ENCODE measurements at regions not wholly inside any gene's neighbourhood (a gene's known extent, or its start where the extent isn't known, plus 50 kb on each side); places are given as distances from the start of the nearest gene placed in this dataset.
A peak's percentile ranks its signal among the peaks of the same experiment; 100 is the strongest.

DNA sequence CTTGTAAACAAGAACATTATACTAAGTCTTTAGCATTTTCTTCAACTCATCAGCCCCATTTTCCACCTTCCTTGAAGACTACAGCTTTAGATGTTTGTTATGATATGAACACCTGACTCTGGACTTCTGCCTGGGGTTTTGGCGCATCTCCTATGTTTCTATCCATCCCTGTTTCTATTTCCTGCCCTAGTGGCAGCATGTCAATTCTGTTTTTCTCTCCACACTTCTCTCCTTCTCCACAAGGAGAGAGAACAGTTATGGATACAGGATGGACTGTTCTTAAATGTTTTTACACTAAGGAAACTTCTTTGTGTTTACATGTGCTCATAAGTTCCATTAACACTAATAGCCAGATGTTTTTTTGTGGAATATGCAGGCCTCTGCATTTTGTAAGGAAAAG lies 423.3 kb upstream of the IL12A start:
- H3K4me3 ChIP-seq (ENCODE audit: low read depth, low read length): no peak overlapping the region
- POLR2A ChIA-PET: no interaction called here
- TF ChIP-seq, protein P1, sequence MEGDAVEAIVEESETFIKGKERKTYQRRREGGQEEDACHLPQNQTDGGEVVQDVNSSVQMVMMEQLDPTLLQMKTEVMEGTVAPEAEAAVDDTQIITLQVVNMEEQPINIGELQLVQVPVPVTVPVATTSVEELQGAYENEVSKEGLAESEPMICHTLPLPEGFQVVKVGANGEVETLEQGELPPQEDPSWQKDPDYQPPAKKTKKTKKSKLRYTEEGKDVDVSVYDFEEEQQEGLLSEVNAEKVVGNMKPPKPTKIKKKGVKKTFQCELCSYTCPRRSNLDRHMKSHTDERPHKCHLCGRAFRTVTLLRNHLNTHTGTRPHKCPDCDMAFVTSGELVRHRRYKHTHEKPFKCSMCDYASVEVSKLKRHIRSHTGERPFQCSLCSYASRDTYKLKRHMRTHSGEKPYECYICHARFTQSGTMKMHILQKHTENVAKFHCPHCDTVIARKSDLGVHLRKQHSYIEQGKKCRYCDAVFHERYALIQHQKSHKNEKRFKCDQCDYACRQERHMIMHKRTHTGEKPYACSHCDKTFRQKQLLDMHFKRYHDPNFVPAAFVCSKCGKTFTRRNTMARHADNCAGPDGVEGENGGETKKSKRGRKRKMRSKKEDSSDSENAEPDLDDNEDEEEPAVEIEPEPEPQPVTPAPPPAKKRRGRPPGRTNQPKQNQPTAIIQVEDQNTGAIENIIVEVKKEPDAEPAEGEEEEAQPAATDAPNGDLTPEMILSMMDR (IDR thresholded peaks at IDR 0.05; ENCODE audit: insufficient read depth, low read length, missing control alignments): no peak
- DNase-seq (ENCODE audit: low read depth, low spot score): no peak
- CTCF ChIA-PET: no interaction called here

DNA sequence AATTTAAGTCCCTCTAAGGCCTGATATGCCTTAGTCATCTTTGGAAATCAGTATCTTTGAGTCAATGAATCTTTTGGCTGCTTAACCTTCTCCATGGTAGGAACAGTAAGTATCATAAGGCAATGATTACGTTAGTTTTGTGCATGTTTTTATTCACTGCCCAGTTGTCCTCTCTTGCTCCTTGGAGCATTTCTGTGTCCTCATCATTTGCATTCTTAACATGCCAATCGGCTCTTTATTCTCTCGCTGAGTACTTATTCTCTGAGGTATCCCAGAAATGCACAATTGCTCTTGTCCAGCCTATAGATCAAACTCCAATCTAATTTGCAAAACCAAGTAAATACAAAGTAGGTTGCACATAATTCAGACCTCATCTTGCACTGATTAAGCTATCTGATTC lies 405.0 kb upstream of the IL12A start:
- POLR2A ChIA-PET: no interaction called here
- CTCF ChIA-PET: interaction anchor here (0.8 to 1.2 kb wide), 2 partner anchors 223 to 322 kb away, joined by 3 to 4 read pairs; no protein-coding TSS in a partner anchor
- H3K4me3 ChIP-seq (ENCODE audit: low read depth, low read length): no peak overlapping the region
- TF ChIP-seq, protein P1 (IDR thresholded peaks at IDR 0.05; ENCODE audit: insufficient read depth, low read length, missing control alignments): no peak
- peak; percentile 28 for DNase-seq (ENCODE audit: low read depth, low spot score)

DNA sequence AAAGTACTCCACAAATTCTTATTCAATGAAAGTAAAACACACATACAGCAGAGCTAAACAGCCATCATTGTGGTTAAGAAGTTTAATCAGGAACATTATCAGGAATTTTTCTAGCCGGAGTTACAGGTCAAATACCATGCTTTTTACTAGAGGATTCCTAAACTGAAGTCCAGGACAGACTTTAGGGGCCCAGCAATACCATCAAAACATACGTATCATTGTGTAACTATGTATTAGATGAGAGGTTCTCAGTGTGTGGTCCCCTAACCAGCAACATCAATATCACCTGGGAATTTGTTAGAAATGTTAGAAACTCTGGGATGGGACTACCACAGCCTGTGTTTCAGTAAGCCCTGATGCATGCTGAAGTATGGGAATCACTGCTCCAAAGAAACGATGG lies 404.2 kb upstream of the IL12A start:
- no peak for DNase-seq (ENCODE audit: low read depth, low spot score)
- TF ChIP-seq, protein P1 (IDR thresholded peaks at IDR 0.05; ENCODE audit: insufficient read depth, low read length, missing control alignments): no peak
- H3K4me3 ChIP-seq (ENCODE audit: low read depth, low read length): no peak overlapping the region
- ChIA-PET CTCF (interaction anchor here (0.6 to 1.2 kb wide), 3 partner anchors 222 to 323 kb away, joined by 3 to 4 read pairs (median 4); no protein-coding TSS in a partner anchor), POLR2A (no interaction called here)

DNA sequence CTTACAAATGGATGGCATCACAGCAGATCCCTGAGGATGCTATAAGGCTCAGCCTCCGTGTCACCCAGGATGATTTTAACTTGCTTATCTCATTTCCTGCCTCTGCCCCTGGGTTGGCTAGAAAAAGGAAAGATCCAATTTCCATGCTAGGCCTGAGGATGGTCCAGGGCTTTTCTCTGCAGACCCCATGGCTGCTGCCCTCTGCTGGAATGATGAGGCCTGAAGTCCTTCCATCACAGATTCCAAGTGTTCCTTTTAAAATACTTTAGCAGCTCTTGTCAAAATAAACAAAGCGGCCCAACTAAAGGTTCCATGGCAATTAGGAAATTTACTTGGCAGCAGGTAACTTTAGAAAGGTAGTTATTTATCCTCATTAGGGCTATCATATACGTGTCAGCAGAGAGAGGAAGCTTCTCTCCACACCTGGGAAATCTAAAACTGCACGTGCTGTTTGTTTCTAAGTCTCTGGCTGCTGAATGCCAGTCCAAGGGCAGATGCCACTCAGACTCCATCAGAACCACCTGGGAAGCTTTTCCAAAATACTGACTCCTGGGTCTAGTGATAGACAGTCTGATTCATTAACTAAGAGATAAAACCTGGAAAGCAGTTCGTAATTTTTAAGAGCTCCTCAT lies 401.9 kb upstream of the IL12A start:
- POLR2A ChIA-PET: interaction anchor here (0.9 kb wide), 1 partner anchor 176 kb away, joined by 4 read pairs; no protein-coding TSS in a partner anchor

DNA sequence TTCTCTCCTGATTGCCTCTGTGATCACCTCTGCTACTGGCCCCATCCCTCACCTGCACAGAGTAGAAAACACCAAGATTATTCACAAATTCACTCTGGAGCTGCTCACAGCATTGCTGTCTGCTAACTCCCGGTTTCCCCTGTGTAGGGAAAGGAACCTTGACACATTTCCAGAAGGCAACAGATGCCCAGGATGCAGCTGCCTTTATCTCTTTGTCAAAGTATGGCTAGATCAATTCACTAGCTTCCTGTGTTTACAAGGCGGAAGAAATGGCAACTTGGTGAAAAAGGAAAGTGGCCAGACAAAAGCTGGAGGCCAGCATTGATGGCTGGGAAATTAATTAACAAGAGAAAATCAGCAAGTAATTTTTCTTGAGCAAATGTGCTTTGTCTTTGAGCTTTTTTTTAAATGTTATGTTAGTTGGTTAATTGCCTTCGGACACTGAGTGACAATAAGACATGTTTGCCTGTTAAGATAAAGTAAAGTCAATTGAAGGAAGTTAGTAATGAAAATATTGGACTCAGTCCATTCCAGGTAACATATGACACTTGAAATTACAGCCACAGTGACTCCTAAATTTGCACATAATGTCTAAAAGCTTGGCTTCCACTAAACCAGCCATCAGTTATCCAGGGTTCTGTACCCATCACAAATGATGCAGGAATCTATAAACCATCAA lies 394.6 kb upstream of the IL12A start:
- CTCF ChIA-PET: interaction anchor here (0.9 to 2.2 kb wide), 4 partner anchors 8 to 334 kb away, joined by 3 to 8 read pairs (median 6); no protein-coding TSS in a partner anchor
- POLR2A ChIA-PET: no interaction called here
- TF ChIP-seq, protein P1 (IDR thresholded peaks at IDR 0.05; ENCODE audit: insufficient read depth, low read length, missing control alignments): no peak
- no peak for DNase-seq (ENCODE audit: low read depth, low spot score)
- H3K4me3 ChIP-seq (ENCODE audit: low read depth, low read length): no peak overlapping the region

More for the DNA sequence above, 401.9 kb upstream of the IL12A start:
- CTCF ChIA-PET: interaction anchor here (0.6 to 3.0 kb wide), 21 partner anchors 8 to 740 kb away, joined by 3 to 43 read pairs (median 5); no protein-coding TSS in a partner anchor
- TF ChIP-seq, protein P1 (IDR thresholded peaks at IDR 0.05; ENCODE audit: insufficient read depth, low read length, missing control alignments): peak; percentile 70
- H3K4me3 ChIP-seq (ENCODE audit: low read depth, low read length): no peak overlapping the region
- DNase-seq (ENCODE audit: low read depth, low spot score): no peak

DNA sequence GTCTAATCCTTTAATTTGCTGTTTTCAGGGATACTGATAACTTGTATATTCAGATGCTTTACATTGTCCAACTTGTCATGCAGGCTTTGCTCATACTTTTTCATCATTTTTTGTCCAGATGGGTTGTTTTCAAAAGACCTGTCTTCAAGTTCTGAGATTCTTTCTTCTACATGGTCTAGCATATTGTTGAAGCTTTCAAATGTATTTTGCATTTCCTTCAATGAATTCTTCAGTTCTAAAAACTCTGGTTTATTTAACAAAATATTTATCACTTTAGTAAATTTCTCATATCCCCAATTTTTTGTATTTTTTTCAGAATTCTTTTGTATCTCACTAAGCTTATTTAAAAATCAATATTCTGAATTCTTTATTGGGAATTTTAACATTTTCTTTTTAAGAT lies 388.3 kb upstream of the IL12A start:
- ChIA-PET POLR2A (no interaction called here), CTCF (interaction anchor here (1.3 to 2.1 kb wide), 2 partner anchors 9 to 14 kb away, joined by 3 to 9 read pairs; no protein-coding TSS in a partner anchor)
- H3K4me3 ChIP-seq (ENCODE audit: low read depth, low read length): no peak overlapping the region
- no peak for DNase-seq (ENCODE audit: low read depth, low spot score)
- TF ChIP-seq, protein P1 (IDR thresholded peaks at IDR 0.05; ENCODE audit: insufficient read depth, low read length, missing control alignments): no peak

Data from AG04449 (cell line).